ENCODE measurements at regions not wholly inside any gene's neighbourhood (a gene's known extent, or its start where the extent isn't known, plus 50 kb on each side); places are given as distances from the start of the nearest gene placed in this dataset.
"Not testable (repeated sequence)": the region's sequence is repeated elsewhere in the genome, so short reads cannot be mapped to it uniquely, and the experiment has no call there.

DNA sequence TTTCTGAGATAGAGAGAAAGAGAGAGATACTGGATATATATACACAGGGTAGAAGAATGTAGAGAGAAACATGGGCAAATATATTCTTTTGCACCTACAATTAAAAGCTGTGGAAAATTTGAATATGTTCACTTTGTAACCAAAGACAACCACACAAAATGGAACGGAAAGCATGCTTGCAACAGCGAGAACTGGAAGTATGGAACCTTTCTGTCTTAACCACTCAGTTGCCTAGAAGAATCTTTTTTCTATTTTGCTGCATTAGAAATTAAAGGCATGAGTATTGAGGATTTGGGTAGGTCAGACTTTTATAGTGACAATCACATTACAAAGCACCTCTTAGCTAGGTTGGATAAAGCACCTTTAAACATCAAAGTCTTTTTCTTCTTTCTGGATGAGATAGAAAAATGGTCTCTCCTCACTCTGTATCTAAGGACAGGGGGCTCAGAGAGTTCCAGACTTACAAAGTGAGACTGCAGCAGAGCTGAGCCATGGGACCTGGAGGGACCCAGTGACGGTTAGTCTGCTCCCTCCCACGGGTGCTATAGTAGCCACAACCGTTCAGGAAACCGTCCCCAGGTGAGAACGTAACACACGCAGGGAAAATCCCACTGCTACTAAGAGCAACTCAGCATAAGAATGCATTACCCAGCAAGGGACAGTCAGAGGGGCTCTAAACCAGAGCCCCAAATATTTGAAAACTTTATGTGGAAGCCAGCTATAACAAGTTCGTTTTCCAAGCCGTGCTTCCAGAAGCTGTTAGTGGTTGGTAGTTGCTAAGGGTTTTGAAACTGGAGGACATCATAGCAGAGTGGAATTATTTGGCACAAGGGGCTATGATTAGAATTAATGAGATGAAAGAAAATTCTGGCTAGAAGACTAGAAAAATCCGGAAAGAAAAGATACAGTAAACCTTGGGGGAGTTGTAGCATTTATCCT, 97.1 kb downstream of the DAD1 start:
- DNase-seq = no peak

DNA sequence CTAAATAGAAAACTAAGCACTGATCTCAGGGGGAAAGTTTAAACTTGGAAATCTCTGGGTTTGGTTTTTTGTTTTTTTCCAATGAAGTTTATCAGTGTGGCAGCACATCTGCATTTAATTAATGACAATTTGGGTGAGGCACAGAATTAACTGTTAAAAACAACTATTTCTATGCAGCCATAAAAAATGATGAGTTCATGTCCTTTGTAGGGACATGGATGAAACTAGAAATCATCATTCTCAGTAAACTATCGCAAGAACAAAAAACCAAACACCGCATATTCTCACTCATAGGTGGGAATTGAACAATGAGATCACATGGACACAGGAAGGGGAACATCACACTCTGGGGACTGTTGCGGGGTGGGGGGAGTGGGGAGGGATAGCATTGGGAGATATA, 98.0 kb downstream of the DAD1 start:
- not testable (repeated sequence) for DNase-seq

DNA sequence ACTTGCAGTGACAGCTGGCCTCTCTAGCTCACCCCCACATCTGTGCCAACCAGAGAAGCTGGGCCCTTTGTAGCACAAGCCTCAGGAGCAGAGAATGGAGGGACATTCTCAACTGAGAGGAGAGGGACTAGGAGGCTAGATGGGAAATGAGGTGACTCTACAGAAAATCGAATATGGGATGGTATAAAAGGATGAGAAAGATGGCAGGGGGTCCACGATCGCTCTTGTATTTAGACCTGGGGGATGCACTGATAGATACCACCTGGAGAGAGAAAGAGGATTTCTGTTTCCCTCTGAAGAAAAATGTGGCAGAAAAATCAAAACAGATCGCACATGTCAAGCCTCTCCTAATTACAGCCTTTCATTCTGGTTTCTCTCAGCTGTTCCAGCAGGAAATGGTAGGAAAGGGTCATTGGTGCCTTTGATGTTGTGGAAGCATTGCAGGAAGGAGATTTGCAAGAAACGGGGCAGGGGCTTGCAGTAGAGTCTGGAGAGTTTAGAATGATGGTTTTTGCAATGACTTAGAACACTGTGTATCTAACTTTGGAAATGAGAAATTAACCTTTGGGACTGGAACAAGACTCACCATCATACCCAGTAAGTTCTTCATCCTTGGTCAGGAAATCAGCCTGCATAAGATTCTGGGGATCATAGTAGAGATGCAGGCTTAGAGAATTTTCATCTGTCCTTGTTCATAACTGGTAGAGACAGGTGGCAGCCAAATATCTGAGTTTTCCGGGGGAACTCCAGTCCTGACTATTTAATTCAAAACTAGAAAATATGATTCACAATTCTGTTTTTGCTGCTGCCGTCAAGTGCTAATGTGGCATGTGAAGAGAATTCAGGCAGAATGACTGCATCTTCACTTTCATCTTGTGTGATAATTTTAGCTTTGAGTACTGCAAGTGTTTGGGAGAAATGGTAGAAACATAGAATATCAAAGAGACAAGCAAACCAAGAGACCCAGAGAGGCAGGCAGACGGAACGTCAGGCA, 98.8 kb downstream of the DAD1 start:
- DNase-seq = no peak

- DNase-seq = no peak
Measured at GRCh38 chr14:22489244-22489545, 99.8 kb downstream of the DAD1 start.

DNA sequence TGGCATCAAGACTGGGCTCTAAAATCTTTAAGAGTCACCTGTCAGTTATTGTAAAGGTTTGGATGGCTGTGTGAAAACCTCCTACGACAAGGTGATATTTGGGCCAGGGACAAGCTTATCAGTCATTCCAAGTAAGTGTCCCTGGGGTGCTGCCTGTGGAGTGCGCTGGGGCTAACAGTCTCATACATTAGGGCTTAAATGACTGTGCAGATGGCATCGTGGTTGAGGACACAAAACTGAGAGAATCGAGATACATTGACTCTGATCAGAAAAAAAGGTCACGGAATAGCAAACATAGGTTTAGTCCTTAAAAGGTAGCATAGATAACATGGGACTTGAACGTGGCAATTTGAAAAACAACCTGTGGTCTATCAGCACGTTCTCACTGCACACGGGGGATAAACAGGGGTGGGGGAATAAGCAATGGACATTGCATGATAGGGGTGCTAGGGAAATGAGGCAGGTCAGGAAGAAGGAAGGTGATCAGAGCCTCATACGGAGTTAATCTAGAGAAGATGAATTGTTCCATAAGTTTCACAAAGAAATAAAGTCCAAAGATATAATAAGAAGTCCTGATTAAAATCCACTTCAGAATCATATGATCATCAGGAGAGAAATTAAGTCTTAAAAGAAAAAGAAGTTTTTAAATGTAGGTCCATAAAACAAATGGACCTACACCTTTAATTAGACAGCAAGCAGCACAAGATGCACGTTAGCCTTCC, 100.3 kb downstream of the DAD1 start:
- DNase-seq = no peak

DNA sequence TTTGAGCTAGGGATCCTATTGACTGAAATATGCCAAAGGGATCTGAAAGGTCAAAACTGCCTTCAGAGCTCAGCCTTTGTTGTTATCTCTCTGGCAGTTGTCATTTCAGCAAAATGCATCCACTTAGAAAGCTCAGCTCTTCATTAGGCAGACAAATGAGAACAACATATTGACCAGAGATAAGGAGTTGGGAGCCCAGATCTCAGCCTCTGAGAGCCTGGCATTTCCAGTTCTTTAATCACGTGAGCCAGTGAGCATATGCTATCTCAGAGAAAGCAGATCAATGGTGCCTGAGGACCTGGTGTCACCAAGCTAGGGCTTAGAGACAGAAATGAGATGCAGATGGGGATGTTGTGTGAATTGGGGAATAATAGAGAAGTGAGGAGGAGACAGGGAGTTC, 101.1 kb downstream of the DAD1 start:
- DNase-seq = no peak

DNA sequence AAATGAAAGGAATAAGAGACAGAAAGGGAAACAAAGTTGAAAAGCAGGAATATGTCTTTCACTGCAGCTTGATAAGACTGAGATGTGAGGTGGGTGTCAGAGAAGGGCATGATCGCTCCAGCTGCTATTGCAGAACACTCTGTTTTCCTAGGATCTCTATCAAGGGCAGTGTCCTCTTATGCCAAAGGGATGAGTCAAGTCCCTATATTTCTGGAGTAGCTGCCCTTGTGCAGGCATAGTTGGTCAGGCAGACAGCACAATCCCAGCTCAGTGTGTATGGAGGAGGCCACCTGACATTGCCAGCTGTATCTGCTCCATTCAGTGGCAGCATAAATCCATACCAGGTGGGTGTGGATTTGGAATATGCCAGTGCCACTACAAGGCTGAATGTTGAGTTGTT, 101.6 kb downstream of the DAD1 start:
- DNase-seq = no peak

DNA sequence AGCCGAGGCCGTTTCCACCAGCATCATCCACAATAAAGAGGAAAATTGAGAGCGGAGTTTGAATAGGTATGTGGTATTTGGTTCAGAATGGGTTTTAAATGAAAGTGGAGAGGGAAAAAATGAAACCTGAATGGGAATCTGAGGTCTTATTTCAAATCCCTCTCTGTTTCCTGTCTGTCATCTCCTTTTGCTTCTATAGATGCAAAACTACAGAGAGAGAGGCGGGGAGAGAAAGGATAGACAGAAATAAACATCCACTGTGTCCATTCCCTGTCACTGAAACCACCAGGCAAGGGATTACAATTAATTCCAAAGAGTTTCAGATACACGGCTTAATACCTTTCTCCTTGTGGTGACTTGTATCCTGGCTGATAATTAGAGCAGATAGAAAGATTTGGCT, 102.3 kb downstream of the DAD1 start:
- DNase-seq = no peak

GRCh38 chr14:22485649-22486048, 103.4 kb downstream of the DAD1 start:
- no peak for DNase-seq

GRCh38 chr14:22485178-22485577, 103.8 kb downstream of the DAD1 start:
- no peak for DNase-seq

DNA sequence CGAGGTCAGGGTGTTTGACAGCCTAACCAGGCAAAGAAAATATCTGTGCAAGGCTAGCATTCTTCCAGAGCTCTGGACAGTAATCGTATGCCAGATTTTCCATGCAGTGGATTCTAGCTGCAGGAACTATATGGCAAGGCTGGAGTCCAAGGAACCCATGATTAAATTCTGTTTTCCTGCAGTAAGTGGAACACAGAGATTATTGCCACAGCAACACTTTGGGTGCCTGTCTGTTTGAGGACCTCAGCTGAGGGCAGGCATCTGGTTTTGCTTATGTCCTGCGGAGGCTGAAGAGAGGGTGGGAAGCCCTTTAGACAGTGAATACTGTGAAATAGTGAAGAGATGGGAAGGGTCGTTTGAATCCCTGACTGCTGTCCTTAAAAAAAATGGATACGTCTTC, 104.4 kb downstream of the DAD1 start:
- DNase-seq = no peak

- no peak for DNase-seq
Measured at GRCh38 chr14:22483863-22484593, 105.0 kb downstream of the DAD1 start.

DNA sequence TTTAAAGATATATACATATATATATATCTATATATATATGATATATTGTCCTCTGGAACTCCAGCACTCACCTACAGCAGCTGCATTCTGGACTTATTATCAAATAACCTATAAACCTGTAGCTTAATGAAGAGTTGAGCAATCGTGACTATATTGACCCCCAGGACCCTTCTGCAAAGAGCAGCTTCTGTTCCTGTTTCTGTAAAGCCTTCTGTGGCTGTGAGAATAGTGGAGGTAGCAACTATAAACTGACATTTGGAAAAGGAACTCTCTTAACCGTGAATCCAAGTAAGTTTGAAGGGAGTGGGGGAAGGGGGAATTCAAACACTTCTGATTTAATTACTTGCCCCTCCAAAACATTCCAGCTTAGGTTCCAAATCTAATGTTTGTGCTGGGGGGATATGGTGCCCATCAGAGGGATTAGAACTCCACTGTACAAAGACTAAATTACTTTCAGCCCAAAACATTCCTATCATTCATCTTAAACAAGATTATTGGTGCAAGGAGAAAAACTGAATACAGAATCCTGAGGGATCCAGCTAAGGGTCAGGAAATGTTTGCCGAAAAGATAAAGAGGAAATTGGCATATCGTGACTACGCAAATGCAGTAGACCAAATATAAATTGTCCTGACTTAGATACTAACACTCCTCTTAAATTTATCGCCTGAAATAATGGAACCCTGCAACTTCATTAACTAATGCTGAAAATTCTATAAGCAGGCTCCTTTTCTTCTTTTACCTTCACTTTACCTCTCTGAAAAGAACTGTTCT, 106.1 kb downstream of the DAD1 start:
- no peak for DNase-seq

GRCh38 chr14:22482085-22482694, 106.8 kb downstream of the DAD1 start:
- no peak for DNase-seq

DNA sequence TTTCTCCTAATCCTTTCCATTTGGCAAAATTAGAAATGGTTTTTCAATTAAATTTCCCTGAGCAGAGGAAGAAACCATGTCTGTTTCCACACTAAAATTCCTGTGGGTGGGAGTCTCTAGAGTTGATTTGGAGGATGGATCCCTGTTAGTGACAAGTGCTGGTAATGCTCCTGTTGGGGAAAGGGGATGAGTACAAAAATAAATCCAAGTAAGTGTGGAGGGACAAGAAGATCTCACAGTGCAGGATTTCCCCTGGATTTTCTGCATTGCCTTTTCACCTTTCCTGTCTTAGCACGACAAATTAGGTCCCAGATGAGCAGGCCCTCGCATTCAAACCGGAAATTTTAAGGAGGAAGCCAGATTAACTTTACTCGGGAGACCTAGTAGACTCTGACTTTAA, 107.5 kb downstream of the DAD1 start:
- no peak for DNase-seq

GRCh38 chr14:22479776-22480464, 109.1 kb downstream of the DAD1 start:
- no peak for DNase-seq

DNA sequence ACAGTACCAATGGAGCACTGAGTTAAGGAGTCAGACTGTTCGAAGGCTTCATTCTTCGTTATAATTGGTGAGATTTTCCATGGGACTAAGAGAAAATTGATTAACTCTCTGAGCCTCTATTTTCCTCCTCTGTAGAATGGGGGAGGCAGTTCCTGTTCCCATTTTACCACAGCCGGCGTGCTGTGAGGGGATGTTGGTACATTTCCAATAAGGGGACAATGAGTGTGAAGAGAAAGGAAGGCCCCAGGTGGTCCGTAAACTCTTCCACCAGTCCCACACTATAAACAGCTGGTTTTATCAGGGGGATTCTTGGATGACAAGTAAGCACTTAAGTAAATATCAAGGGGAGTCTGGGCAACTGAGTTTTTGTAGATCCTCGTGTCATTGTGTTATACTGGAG, 109.9 kb downstream of the DAD1 start:
- no peak for DNase-seq

GRCh38 chr14:22478670-22479069, 110.4 kb downstream of the DAD1 start:
- DNase-seq = no peak

- DNase-seq = no peak
Measured at GRCh38 chr14:22478247-22478646, 110.8 kb downstream of the DAD1 start.

DNA sequence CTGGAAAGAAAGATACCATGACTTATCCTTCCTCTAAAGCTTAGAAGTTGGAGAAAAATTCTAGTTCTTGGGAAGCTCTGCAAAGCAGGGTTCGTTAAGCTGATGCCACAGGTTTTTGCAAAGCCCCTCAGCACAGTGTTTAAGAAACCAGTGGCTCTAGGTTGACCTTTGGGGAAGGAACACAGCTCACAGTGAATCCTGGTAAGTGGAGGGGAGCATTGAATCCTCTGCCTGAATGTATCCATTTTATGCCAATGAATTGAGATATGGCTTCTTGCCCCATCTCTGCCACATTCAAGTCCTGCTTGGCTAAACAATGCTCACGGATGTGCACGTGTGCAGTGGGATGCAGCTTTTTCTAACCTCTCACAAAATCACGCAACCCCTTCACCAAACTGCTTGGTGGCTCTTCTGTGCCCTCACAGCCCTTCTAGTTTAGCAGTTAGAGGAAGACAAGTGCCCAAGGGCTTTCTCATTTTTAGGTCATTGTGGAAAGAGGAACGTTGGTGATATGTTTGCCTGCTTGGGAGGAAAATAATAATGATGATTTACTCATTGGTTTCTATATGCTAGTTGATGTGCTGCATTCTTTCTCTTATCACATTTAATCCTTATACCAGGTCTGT, 111.3 kb downstream of the DAD1 start:
- no peak for DNase-seq
